Endothelial cell of umbilical vein (primary cell): ENCODE measurements at regions not wholly inside any gene's neighbourhood (a gene's known extent, or its start where the extent isn't known, plus 50 kb on each side); places are given as distances from the start of the nearest gene placed in this dataset.

Experiments used
- BruUV-seq: library from RNA; stranded (reverse); fragments of 400-500 nt; replicated peaks from 2 replicates; lab custom pipeline; 2021; lab: Mats Ljungman, UMichigan
- CTCF ChIA-PET: fragments of 300-600, 350-600 bp; sonication (Branson Sonifier 250); formaldehyde crosslinking; loops from one replicate; lab custom pipeline; 2021; ENCODE audit warnings: antibody characterized with exemption, inconsistent platforms; lab: Charles Lee
- POLR2A ChIA-PET: fragments of 300-600, 350-600 bp; sonication (Branson Sonifier 250); formaldehyde crosslinking; loops from one replicate; lab custom pipeline; 2021; ENCODE audit warnings: antibody characterized with exemption, inconsistent platforms; lab: Charles Lee
- DNase-seq: peaks from one replicate; pipeline ENCODE4 v3.0.0-alpha.2; 2011; ENCODE audit warnings: low read depth, low spot score
- FAIRE-seq: peaks from 2 replicates; lab custom pipeline; 2011; peaks lifted over from hg19 to GRCh38; lab: Jason Lieb, UNC
- H2AFZ ChIP-seq: 2 replicates; pipeline ENCODE4 v1.6.0; 2012; ENCODE audit warnings: low read depth, low read length, control low read depth, inconsistent platforms
- H3K27ac ChIP-seq: 2 replicates; pipeline ENCODE4 v1.5.1; 2011; ENCODE audit warnings: low read depth, mild to moderate bottlenecking, control low read depth, low read length, moderate library complexity; ENCODE audit not compliant: insufficient read depth
- H3K27me3 ChIP-seq, 2 experiments: 2 replicates each; pipeline versions ENCODE4 v1.6.0 to v1.6.1; 2011; ENCODE audit warnings: low read length in 2 of 2, mixed read lengths in 1 of 2; ENCODE audit not compliant: control insufficient read depth in 2 of 2, insufficient read depth in 2 of 2
- H3K36me3 ChIP-seq, 2 experiments: 2 replicates in 1 of 2; 3 replicates in 1 of 2; pipeline ENCODE4 v1.5.1; 2011; ENCODE audit warnings: low read length in 2 of 2, mild to moderate bottlenecking in 1 of 2, moderate library complexity in 1 of 2; ENCODE audit not compliant: control insufficient read depth in 2 of 2, insufficient read depth in 2 of 2; ENCODE audit errors: extremely low read depth in 1 of 2
- H3K4me1 ChIP-seq: 3 replicates; pipeline ENCODE4 v1.5.1; 2011; ENCODE audit warnings: mild to moderate bottlenecking, low read length; ENCODE audit not compliant: control insufficient read depth, insufficient read depth; ENCODE audit errors: extremely low read depth
- H3K4me2 ChIP-seq: 2 replicates; pipeline ENCODE4 v1.6.1; 2011; ENCODE audit warnings: low read length, control low read depth, mixed read lengths; ENCODE audit not compliant: insufficient read depth
- H3K4me3 ChIP-seq, 3 experiments: fragments of 200-600 bp in 1 of 3; sonication (generic), shearing (Covaris generic) in 1 of 3; replicated peaks in 1 of 3; 2 replicates each; pipeline ENCODE4 v1.5.1; 2011 to 2016; ENCODE audit warnings: control low read depth in 3 of 3, low read length in 3 of 3, mild to moderate bottlenecking in 2 of 3, inconsistent platforms in 1 of 3, low read depth in 1 of 3, moderate library complexity in 1 of 3; ENCODE audit not compliant: insufficient read depth in 1 of 3
- H3K79me2 ChIP-seq: 2 replicates; pipeline ENCODE4 v1.6.0; 2012; ENCODE audit warnings: low read length, inconsistent platforms; ENCODE audit not compliant: control insufficient read depth, insufficient read depth
- H3K9ac ChIP-seq: replicated peaks from 2 replicates; pipeline ENCODE3; 2011; ENCODE audit warnings: low read length, control low read depth; ENCODE audit not compliant: insufficient read depth; ENCODE audit errors: extremely low read depth
- H3K9me1 ChIP-seq: replicated peaks from 3 replicates; pipeline ENCODE4 v1.6.0; 2011; ENCODE audit warnings: mild to moderate bottlenecking, low read length; ENCODE audit not compliant: control insufficient read depth, insufficient read depth; ENCODE audit errors: extremely low read depth
- H3K9me3 ChIP-seq: replicated peaks from 2 replicates; pipeline ENCODE4 v1.5.1; 2012; ENCODE audit warnings: low read length, inconsistent platforms; ENCODE audit not compliant: control insufficient read depth, insufficient read depth
- H4K20me1 ChIP-seq: replicated peaks from 2 replicates; pipeline ENCODE3; 2011; ENCODE audit warnings: mild to moderate bottlenecking, low read length; ENCODE audit not compliant: control insufficient read depth, insufficient read depth; ENCODE audit errors: extremely low read depth
- CTCF ChIP-seq, 2 donors: IDR thresholded peaks; 1 replicate in 1 of 2; 2 replicates in 1 of 2; pipeline ENCODE4 v1.5.1; 2011; ENCODE audit warnings: low read length in 2 of 2, mild to moderate bottlenecking in 2 of 2, moderate library complexity in 2 of 2, control low read depth in 1 of 2, inconsistent platforms in 1 of 2, low read depth in 1 of 2; ENCODE audit not compliant: insufficient read depth in 1 of 2; ENCODE audit errors: extremely low read depth in 1 of 2
- EZH2 ChIP-seq: IDR thresholded peaks from 2 replicates; pipeline ENCODE4 v1.6.1; 2012; ENCODE audit warnings: borderline replicate concordance, low read depth, mild to moderate bottlenecking, moderate library complexity, low read length, inconsistent platforms; ENCODE audit not compliant: severe bottlenecking
- FOS ChIP-seq: IDR thresholded peaks from 2 replicates; pipeline ENCODE4 v1.6.1; 2011; ENCODE audit warnings: mild to moderate bottlenecking, low read length, moderate library complexity, borderline replicate concordance; ENCODE audit not compliant: insufficient read depth
- GATA2 ChIP-seq: IDR thresholded peaks from 2 replicates; pipeline ENCODE4 v1.7.0; 2011; ENCODE audit warnings: low read depth, mild to moderate bottlenecking, moderate library complexity, mixed read lengths, low read length; ENCODE audit not compliant: insufficient read length, insufficient read depth
- JUN ChIP-seq: IDR thresholded peaks from 2 replicates; pipeline ENCODE4 v1.6.1; 2011; ENCODE audit warnings: borderline replicate concordance, low read depth; ENCODE audit not compliant: insufficient read length, insufficient read depth
- MAX ChIP-seq: IDR thresholded peaks from 2 replicates; pipeline ENCODE4 v1.6.1; 2011; ENCODE audit not compliant: insufficient read depth, insufficient read length
- MYC ChIP-seq: IDR thresholded peaks from one replicate; pipeline ENCODE4 v1.6.1; 2011; ENCODE audit warnings: mild to moderate bottlenecking, low read depth, low read length
- POLR2A ChIP-seq: IDR thresholded peaks from 2 replicates; pipeline ENCODE4 v1.6.1; 2012; ENCODE audit warnings: low read depth, mild to moderate bottlenecking, control low read depth, low read length
- POLR2AphosphoS5 ChIP-seq: IDR thresholded peaks from 2 replicates; pipeline ENCODE4 v1.6.1; 2012; ENCODE audit warnings: low read depth, mild to moderate bottlenecking, control low read depth, low read length, moderate library complexity; ENCODE audit not compliant: insufficient read depth
- dilution Hi-C: fragments of 300-500 bp; cut with MboI; formaldehyde crosslinking; loops from one replicate; pipeline ENCODE4 v1.15.0; 2019; ENCODE audit warnings: low sequenced_read_pairs; ENCODE audit not compliant: extremely low pct_ligation_motif_present
- intact Hi-C: fragments of 100-400 bp; cut with micrococcal nuclease; formaldehyde crosslinking; loops from one replicate; pipeline ENCODE4 v1.10.0; 2022

GRCh38 chr4:152181150-152181549, 354.7 kb downstream of the FBXW7 start:
- no peak for DNase-seq
- POLR2A ChIA-PET: no interaction called here
- H4K20me1 ChIP-seq: no peaks in the 10 kb centered on the region
- H3K4me1 ChIP-seq: no peaks in the 10 kb centered on the region
- no peak overlapping the region for H3K9ac ChIP-seq
- no TSS peak for BruUV-seq
- no peaks in the 10 kb centered on the region for H3K9me3 ChIP-seq
- peaks cover 0 to 2% of the 10 kb centered on the region in 2 experiments for H3K27me3 ChIP-seq
- H3K36me3 ChIP-seq: no peaks in the 10 kb centered on the region
- TF ChIP-seq MYC: no peak
- no peak for TF ChIP-seq POLR2AphosphoS5
- no peak for TF ChIP-seq EZH2
- no peak for TF ChIP-seq CTCF (IDR thresholded peaks at IDR 0.05; ENCODE audit: extremely low read depth in 1 of 2, insufficient read depth in 1 of 2, low read depth in 1 of 2, low read length in 2 of 2)
- TF ChIP-seq JUN: no peak
- no peak for TF ChIP-seq GATA2
- no peak for TF ChIP-seq POLR2A
- no peak for TF ChIP-seq MAX
- no peak for TF ChIP-seq FOS
- CTCF ChIA-PET: no interaction called here
- H3K4me3 ChIP-seq: no peak overlapping the region
- dilution Hi-C loops: no loop called here
- no peaks in the 10 kb centered on the region for H3K9me1 ChIP-seq
- intact Hi-C loops: no loop called here
- no peaks in the 10 kb centered on the region for H3K79me2 ChIP-seq
- H3K27ac ChIP-seq: no peak overlapping the region
- no peak overlapping the region for H2AFZ ChIP-seq
- H3K4me2 ChIP-seq: no peak overlapping the region
- FAIRE-seq: no peak
